ENCODE measurements at regions not wholly inside any gene's neighbourhood (a gene's known extent, or its start where the extent isn't known, plus 50 kb on each side); places are given as distances from the start of the nearest gene placed in this dataset.

- TF ChIP-seq SP1 (IDR thresholded peaks at IDR 0.05; ENCODE audit: low read depth) (no peak), ELF1 (IDR thresholded peaks at IDR 0.05; ENCODE audit: borderline replicate concordance, low read depth) (no peak), POLR2A (IDR thresholded peaks at IDR 0.05; ENCODE audit: borderline replicate concordance, extremely low read depth, insufficient read depth, insufficient read length) (no peak)
These were observed 288.0 kb downstream of the SH2D1A start (continued) for GRCh38 chrX:124634363-124634762.

- Histone ChIP-seq H3K27ac (ENCODE audit: low read depth, low read length) (no peak overlapping the region), H3K4me2 (ENCODE audit: low read length) (no peak overlapping the region), H3K36me3 (ENCODE audit: control insufficient read depth in 1 of 2, insufficient read depth in 2 of 2, low read length in 2 of 2) (no peaks in the 10 kb centered on the region), H3K4me1 (ENCODE audit: control insufficient read depth in 1 of 2, insufficient read depth in 2 of 2, low read length in 2 of 2) (no peaks in the 10 kb centered on the region), H3K4me3 (replicated peaks in 1 of 2; ENCODE audit: low read depth in 1 of 2, low read length in 2 of 2) (no peak overlapping the region), H3K9me3 (ENCODE audit: control insufficient read depth in 1 of 2, insufficient read depth in 1 of 2, low read depth in 1 of 2, low read length in 2 of 2) (no peaks in the 10 kb centered on the region), H4K20me1 (ENCODE audit: insufficient read depth) (no peaks in the 10 kb centered on the region), H3K27me3 (ENCODE audit: insufficient read depth, low read length) (no peaks in the 10 kb centered on the region), H2AFZ (ENCODE audit: low read depth, low read length, poor library complexity, severe bottlenecking) (no peak overlapping the region), H3K9ac (ENCODE audit: low read length) (no peak overlapping the region), H3K79me2 (ENCODE audit: insufficient read depth, low read length) (no peaks in the 10 kb centered on the region), H3K9me2 (ENCODE audit: insufficient read depth) (no peaks in the 10 kb centered on the region)
- DNase-seq (ENCODE audit: low read depth, low spot score): no peak
- ChIA-PET POLR2A (no interaction called here), CTCF (no interaction called here), RAD21 (ENCODE audit: low non-redundant PET in 1 of 2, low total read pairs in 2 of 2, uncharacterized antibody in 2 of 2, unreplicated experiment in 2 of 2) (no interaction called here)
- ATAC-seq: no peak
- intact Hi-C loops (cut with micrococcal nuclease): no loop called here
- no peak for TF ChIP-seq EZH2phosphoT487 (IDR thresholded peaks at IDR 0.05; ENCODE audit: borderline replicate concordance)
- TF ChIP-seq EZH2 (IDR thresholded peaks at IDR 0.05): no peak
- TF ChIP-seq POLR2A (IDR thresholded peaks at IDR 0.05; ENCODE audit: borderline replicate concordance, extremely low read depth, insufficient read depth, insufficient read length): no peak
- TF ChIP-seq EGR1 (IDR thresholded peaks at IDR 0.05; ENCODE audit: low read depth): no peak
- no peak for TF ChIP-seq ZNF274 (IDR thresholded peaks at IDR 0.05; ENCODE audit: low read depth, low read length)
- no peak for TF ChIP-seq JUND (IDR thresholded peaks at IDR 0.05)
- no peak for TF ChIP-seq POLR2AphosphoS5 (IDR thresholded peaks at IDR 0.05; ENCODE audit: low read depth, low read length)
- no peak for TF ChIP-seq FOSL1 (IDR thresholded peaks at IDR 0.05; ENCODE audit: low read depth)
- TF ChIP-seq ELF1 (IDR thresholded peaks at IDR 0.05; ENCODE audit: borderline replicate concordance, low read depth): no peak
- TF ChIP-seq SP1 (IDR thresholded peaks at IDR 0.05; ENCODE audit: low read depth): no peak
- no peak for TF ChIP-seq REST (IDR thresholded peaks at IDR 0.05; ENCODE audit: low read depth)
- no peak for TF ChIP-seq TCF7L2 (IDR thresholded peaks at IDR 0.05; ENCODE audit: borderline replicate concordance, extremely low read depth, insufficient read depth, insufficient read length)
- TF ChIP-seq CTCF (IDR thresholded peaks at IDR 0.05 in 2 of 3, conservative IDR thresholded peaks at IDR 0.05 in 1 of 3; ENCODE audit: borderline replicate concordance in 1 of 3, insufficient read depth in 1 of 3, low read depth in 2 of 3, low read length in 2 of 3): no peak
- no peak for TF ChIP-seq CEBPB (IDR thresholded peaks at IDR 0.05; ENCODE audit: low read depth)
- no peak for TF ChIP-seq MAX (IDR thresholded peaks at IDR 0.05)
- no peak for TF ChIP-seq ATF3 (IDR thresholded peaks at IDR 0.05)
- TF ChIP-seq RAD21 (IDR thresholded peaks at IDR 0.05; ENCODE audit: low read depth): no peak
- no TSS peak for BruUV-seq (replicated peaks)
These were observed 295.6 kb downstream of the SH2D1A start for GRCh38 chrX:124641737-124642491.

Data from HCT116 (cell line).